Esophagus (tissue), 2 donors: ENCODE measurements at regions not wholly inside any gene's neighbourhood (a gene's known extent, or its start where the extent isn't known, plus 50 kb on each side); places are given as distances from the start of the nearest gene placed in this dataset.

Source experiments
- H3K27ac ChIP-seq, 2 donors: one replicate each; pipeline ENCODE4 v1.5.1; 2013; ENCODE audit warnings: low read depth in 2 of 2, mild to moderate bottlenecking in 2 of 2, inconsistent platforms in 1 of 2, low read length in 1 of 2, moderate library complexity in 1 of 2
- H3K27me3 ChIP-seq, 2 donors: one replicate each; pipeline ENCODE4 v1.6.1; 2013; ENCODE audit warnings: low read length in 2 of 2, control low read depth in 1 of 2, mild to moderate bottlenecking in 1 of 2; ENCODE audit not compliant: insufficient read depth in 2 of 2, control insufficient read depth in 1 of 2
- H3K36me3 ChIP-seq, 2 donors: one replicate each; pipeline ENCODE4 v1.6.1; 2013; ENCODE audit warnings: low read length in 1 of 2; ENCODE audit not compliant: control insufficient read depth in 2 of 2, insufficient read depth in 2 of 2
- H3K4me1 ChIP-seq, 2 donors: one replicate each; pipeline ENCODE4 v1.6.1; 2013; ENCODE audit warnings: low read length in 1 of 2; ENCODE audit not compliant: control insufficient read depth in 2 of 2, insufficient read depth in 2 of 2
- H3K4me3 ChIP-seq, 2 donors: one replicate each; pipeline ENCODE4 v1.5.1; 2013; ENCODE audit warnings: low read length in 2 of 2, mild to moderate bottlenecking in 2 of 2, low read depth in 1 of 2, moderate library complexity in 1 of 2
- H3K9me3 ChIP-seq, 2 donors: one replicate each; pipeline ENCODE4 v1.6.1; 2013; ENCODE audit warnings: mild to moderate bottlenecking in 2 of 2, low read depth in 1 of 2, low read length in 1 of 2, moderate library complexity in 1 of 2; ENCODE audit not compliant: control insufficient read depth in 2 of 2, insufficient read depth in 1 of 2
- WGBS, 2 donors: extraction: QIAGEN DNeasy Blood & Tissue Kit; methylation state at CpG; one replicate each; pipeline ENCODE4 v1.1.7; 2013; 5-methylcytosine and 5-hydroxymethylcytosine counted together
- donor health status: healthy with polysubstance abuse.
- donor health status: Bipolar disorder and iron deficiency.

DNA sequence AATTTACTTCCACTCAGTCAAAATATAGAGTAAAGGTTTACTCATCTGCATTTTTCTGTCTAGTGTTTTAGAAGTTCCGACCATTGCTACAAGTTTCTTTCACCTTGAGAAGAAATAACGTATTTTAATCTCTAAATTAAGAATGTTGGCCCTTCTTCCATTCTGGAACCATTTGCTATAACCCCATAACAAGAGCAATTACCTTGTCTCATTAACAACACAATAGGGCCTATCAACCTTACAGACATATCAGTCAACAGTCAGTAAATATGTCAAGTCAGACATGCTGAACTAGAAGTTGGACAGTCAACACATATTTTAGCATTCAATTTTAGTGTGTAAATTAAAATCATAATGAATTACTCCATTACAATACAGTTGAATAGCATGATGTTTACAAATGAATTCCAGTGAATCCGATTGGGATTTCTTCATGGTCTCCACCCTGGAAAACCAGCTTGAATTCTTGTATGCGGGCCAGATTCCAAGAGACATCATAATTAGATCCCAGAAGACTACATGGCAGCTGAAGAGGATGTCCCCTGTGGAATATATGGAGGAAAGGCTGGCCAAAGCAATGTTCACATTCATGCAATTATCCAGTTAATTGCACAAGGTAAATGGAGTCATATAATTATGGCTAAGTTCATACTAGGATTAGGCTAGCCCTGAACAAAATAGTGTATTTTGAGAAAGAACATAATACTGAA is 196.2 kb upstream of the TARS1 start:
- H3K4me3 ChIP-seq, result no peak overlapping the region
- no peak overlapping the region for H3K27ac ChIP-seq
- H3K4me1 ChIP-seq, result no peaks in the 10 kb centered on the region
- WGBS, 2 donors, result 78 to 80% methylated on average over 4 of the region's 4 CpGs
- H3K27me3 ChIP-seq, result no peaks in the 10 kb centered on the region
- H3K36me3 ChIP-seq, result no peaks in the 10 kb centered on the region
- no peaks in the 10 kb centered on the region for H3K9me3 ChIP-seq

DNA sequence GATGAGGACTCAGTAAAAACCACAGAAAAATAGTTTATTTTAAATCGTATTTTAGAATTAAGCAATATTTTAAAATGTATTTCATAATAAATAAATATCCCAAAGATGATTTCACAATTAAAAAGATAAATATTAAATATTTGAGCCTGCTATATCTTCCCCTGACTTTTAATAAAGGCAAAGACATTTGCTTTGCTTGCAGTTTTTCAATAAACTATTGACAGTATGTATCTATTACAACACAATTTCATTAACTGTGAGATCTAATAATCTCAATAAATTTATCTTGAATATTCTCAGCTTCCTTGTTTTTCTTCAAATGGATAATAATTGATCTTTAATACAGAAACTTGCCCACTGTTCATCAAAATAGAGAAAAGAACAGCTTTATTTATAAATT is 186.2 kb upstream of the TARS1 start:
- WGBS, 2 donors, result 80 to 84% methylated on average over 1 of the region's 1 CpG
- H3K9me3 ChIP-seq, result no peaks in the 10 kb centered on the region
- H3K4me1 ChIP-seq, result no peaks in the 10 kb centered on the region

DNA sequence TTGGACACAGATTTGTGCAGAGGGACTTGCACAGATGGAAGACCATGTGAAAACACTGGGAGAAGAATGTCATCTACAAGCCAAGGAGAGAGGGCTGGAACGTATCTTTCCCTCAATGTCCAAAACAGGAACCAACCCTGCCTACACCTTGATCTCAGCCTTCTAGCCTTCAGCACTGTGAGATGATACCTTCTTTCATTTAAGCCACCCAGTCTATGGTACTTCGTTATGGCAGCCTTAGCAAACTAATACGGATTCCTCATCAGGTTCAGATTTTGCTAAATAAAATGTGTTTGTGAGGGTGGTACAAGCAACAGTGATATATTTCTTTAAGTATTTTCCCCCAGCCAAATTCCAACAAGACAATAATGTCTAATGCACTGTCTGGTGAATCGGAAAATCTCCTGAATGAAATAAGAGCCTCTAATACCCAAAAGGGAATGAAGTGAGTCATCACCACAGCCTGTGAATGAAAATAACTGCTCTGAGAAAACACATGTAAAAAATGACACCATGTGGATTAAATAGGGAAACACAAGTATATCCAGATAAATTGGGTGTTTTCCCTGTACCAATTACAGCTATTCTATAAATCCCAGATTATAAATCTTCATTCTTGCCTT is 182.8 kb upstream of the TARS1 start:
- H3K36me3 ChIP-seq, result no peaks in the 10 kb centered on the region
- WGBS, 2 donors, result 60% methylated on average over 4 of the region's 4 CpGs
- no peaks in the 10 kb centered on the region for H3K9me3 ChIP-seq
- no peak overlapping the region for H3K4me3 ChIP-seq
- H3K4me1 ChIP-seq, result no peaks in the 10 kb centered on the region
- no peaks in the 10 kb centered on the region for H3K27me3 ChIP-seq
- H3K27ac ChIP-seq, result no peak overlapping the region

More for the DNA sequence above, 186.2 kb upstream of the TARS1 start:
- H3K36me3 ChIP-seq, result no peaks in the 10 kb centered on the region
- H3K27ac ChIP-seq, result no peak overlapping the region
- no peaks in the 10 kb centered on the region for H3K27me3 ChIP-seq
- no peak overlapping the region for H3K4me3 ChIP-seq

DNA sequence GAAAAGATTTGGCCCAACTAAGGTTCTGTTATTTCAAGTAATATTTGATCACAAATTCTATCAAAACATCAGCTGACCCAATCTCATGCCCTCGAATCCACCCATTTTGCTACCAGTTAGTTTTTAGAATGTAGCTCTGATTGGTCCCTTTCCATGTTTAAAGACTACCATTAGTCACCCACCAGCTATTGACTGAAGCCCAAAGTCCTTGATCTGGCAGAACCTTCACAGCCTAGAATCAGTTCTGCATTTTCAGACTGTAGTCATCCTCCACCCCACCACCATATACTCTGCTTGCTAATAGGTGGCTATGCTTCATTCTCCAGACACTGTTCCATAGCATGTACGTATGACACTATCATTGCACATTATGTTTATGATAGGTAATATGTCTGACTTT is 182.2 kb upstream of the TARS1 start:
- H3K4me1 ChIP-seq, result no peaks in the 10 kb centered on the region
- WGBS, 2 donors, result 71 to 81% methylated on average over 2 of the region's 2 CpGs
- H3K36me3 ChIP-seq, result no peaks in the 10 kb centered on the region
- H3K4me3 ChIP-seq, result no peak overlapping the region
- H3K27ac ChIP-seq, result no peak overlapping the region
- H3K9me3 ChIP-seq, result no peaks in the 10 kb centered on the region
- H3K27me3 ChIP-seq, result no peaks in the 10 kb centered on the region

DNA sequence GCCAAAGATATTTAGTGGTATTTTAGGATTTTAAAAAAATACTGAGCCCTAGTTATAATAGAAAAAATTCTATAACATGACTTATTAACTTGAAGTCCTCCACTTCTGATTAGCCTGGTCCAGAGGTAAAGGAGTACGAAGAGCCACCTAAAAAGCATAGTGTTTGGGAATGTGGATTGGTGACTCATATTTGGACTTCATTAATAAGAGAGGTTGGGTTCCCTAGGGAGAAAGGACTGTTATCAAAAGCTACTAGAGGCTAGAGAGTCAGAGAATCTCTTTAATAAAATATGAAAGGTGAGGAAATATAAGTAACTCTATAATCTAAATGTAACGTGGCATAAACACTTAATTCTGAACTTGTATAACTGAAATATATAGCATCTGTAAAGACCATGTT is 180.7 kb upstream of the TARS1 start:
- no peaks in the 10 kb centered on the region for H3K9me3 ChIP-seq
- no peak overlapping the region for H3K27ac ChIP-seq
- 91 to 96% methylated on average over 2 of the region's 2 CpGs for WGBS, 2 donors
- H3K27me3 ChIP-seq, result no peaks in the 10 kb centered on the region
- H3K4me1 ChIP-seq, result no peaks in the 10 kb centered on the region
- H3K36me3 ChIP-seq, result no peaks in the 10 kb centered on the region
- H3K4me3 ChIP-seq, result no peak overlapping the region

DNA sequence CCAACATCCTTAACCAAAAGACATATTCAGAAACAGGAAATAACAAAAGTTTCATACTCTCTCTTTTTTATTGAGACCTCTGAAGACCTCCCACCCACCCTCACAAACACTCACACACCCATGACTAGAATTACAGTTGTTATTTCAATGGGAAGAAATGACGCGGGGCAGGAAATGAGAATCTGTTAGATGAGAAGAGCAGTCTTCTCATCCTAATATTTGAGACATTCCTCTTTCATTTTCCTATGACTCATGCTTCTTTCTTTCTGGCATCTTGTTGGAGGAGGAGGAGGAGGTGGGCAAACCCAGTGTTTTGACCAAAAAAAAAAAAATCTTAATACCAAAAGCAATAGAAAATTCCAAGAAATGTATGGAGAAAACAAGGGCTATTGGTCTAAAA is 179.5 kb upstream of the TARS1 start:
- H3K27ac ChIP-seq, result no peak overlapping the region
- no peaks in the 10 kb centered on the region for H3K4me1 ChIP-seq
- H3K27me3 ChIP-seq, result no peaks in the 10 kb centered on the region
- WGBS, 2 donors, result 82 to 86% methylated on average over 2 of the region's 2 CpGs
- no peak overlapping the region for H3K4me3 ChIP-seq
- H3K9me3 ChIP-seq, result no peaks in the 10 kb centered on the region
- H3K36me3 ChIP-seq, result no peaks in the 10 kb centered on the region

DNA sequence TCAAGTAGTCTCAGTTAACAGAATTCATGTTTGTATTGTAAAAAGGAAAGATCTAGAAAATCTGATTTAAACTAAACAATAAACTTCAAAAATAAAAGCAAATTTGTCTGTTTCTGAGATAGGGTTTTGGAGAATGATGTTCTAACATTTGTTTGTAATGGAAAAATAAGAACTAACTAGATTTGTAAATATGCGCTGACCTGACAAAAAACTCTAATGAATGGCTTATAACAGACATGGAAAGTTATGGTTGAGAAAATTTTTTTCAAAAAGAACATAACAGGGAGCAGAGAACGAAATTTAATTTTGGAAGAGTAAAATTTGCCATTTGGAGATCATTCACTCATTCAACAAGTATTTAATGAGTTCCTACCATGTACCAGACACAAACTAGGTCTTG is 179.0 kb upstream of the TARS1 start:
- Histone ChIP-seq H3K36me3 (no peaks in the 10 kb centered on the region), H3K4me1 (no peaks in the 10 kb centered on the region), H3K4me3 (no peak overlapping the region), H3K27me3 (no peaks in the 10 kb centered on the region), H3K27ac (no peak overlapping the region), H3K9me3 (no peaks in the 10 kb centered on the region)
- 89 to 92% methylated on average over 2 of the region's 2 CpGs for WGBS, 2 donors

DNA sequence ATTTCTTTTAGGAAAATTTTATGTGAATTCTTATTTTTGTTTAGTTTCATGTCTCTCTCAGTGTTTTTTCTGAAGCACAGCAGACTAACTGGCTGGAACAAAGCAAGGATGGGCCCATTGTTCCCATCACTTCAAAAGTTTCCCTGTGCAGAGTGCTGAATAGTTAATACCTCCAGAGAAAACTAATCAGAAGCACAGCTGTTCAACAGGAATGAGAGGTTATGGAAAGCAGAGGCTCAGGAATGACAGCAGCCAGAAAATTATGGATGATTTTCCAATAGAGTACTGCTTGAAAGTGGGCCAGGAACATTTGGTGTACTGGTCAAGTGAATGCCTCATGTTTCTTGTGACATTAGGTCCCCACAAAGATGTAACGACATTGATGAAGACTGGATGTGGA is 173.0 kb upstream of the TARS1 start:
- H3K27me3 ChIP-seq, result no peaks in the 10 kb centered on the region
- H3K9me3 ChIP-seq, result no peaks in the 10 kb centered on the region
- H3K4me3 ChIP-seq, result no peak overlapping the region
- H3K36me3 ChIP-seq, result no peaks in the 10 kb centered on the region
- 82 to 91% methylated on average over 1 of the region's 1 CpG for WGBS, 2 donors
- no peaks in the 10 kb centered on the region for H3K4me1 ChIP-seq
- no peak overlapping the region for H3K27ac ChIP-seq

DNA sequence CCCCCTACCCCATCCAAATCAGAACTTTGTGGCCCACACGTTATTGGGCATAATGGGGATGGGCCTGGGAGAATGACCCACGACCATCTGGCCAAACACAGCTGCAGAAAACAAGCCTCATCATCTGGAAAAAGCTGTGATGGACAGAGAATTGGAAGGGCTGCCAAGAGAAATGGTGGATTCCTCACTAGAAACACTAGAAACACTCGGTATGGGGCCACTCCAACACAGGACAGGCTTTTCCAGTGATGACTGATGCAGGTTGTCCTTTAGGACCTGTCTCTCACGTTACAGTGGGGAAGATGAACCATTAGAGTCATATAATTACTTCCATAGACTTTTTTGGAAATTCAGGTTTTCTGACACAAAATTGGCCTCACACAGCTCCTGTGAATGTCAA is 172.4 kb upstream of the TARS1 start:
- Histone ChIP-seq H3K9me3 (no peaks in the 10 kb centered on the region), H3K4me1 (no peaks in the 10 kb centered on the region), H3K36me3 (no peaks in the 10 kb centered on the region), H3K27me3 (no peaks in the 10 kb centered on the region), H3K4me3 (no peak overlapping the region), H3K27ac (no peak overlapping the region)
- 59 to 79% methylated on average over 4 of the region's 4 CpGs for WGBS, 2 donors

DNA sequence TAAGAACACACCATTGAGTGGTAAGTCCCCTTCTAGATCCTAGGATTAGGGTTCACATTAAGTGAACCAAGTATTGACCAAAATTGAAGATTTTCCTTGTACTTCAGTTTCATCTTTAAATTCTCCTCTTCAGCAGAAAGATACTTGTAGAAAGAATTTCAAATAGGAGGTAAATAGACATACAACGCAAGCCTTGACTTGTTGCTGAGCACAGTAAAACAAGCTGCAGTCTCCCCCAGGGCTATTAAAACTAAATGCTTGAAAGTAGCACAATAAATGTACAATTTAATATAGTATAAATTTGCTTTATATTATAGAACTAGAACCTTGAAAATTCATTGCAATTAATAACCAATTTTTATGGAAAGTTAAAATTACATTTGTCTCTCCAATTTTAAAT is 170.1 kb upstream of the TARS1 start:
- H3K9me3 ChIP-seq, result no peaks in the 10 kb centered on the region
- 62 to 75% methylated on average over 1 of the region's 1 CpG for WGBS, 2 donors
- no peaks in the 10 kb centered on the region for H3K36me3 ChIP-seq
- no peak overlapping the region for H3K4me3 ChIP-seq
- no peaks in the 10 kb centered on the region for H3K27me3 ChIP-seq
- H3K4me1 ChIP-seq, result no peaks in the 10 kb centered on the region
- H3K27ac ChIP-seq, result no peak overlapping the region
